ENCODE measurements at regions not wholly inside any gene's neighbourhood (a gene's known extent, or its start where the extent isn't known, plus 50 kb on each side); places are given as distances from the start of the nearest gene placed in this dataset.
A peak's percentile ranks its signal among the peaks of the same experiment; 100 is the strongest.

DNA sequence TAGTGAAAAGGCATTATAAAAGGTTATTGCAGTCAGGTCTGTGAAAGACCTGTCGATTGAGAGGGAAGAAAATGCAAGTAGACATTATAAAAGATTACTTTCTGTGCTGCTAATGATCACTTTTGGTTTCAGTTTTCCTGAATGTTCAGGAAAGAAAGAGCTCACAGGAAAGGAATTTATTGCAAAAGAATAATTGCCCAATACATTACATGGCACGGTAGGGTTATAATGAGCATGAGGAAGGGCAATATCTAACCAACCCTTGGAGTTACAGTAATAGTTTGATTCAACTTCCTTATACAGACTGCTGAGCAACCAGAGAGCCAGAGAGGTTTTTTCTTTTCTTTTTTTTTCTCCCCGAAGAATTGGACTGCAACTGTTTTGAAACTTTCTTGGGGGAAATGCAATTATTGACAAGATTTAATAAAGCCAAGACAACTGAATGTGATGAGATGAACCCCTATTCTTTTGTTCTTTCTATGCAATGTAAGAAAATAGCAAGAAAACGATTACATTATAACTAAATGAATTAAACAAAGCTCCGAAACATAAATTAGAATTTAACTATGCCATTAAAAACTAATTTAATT, 247.0 kb downstream of the C4orf33 start:
- no peak for TF ChIP-seq CTCF (IDR thresholded peaks at IDR 0.05; ENCODE audit: borderline replicate concordance, extremely low read depth, insufficient read depth)
- no peaks in the 10 kb centered on the region for H3K4me1 ChIP-seq (ENCODE audit: control insufficient read depth in 2 of 3, insufficient read depth in 2 of 3, low read depth in 1 of 3, low read length in 3 of 3)
- no peak overlapping the region for H3K27ac ChIP-seq (ENCODE audit: low read depth in 2 of 2, low read length in 2 of 2)
- intact Hi-C loops (cut with DNase I): no loop called here
- H3K9me3 ChIP-seq (ENCODE audit: control insufficient read depth in 2 of 3, insufficient read depth in 1 of 3, low read length in 3 of 3): no peaks in the 10 kb centered on the region
- no peaks in the 10 kb centered on the region for H3K36me3 ChIP-seq (ENCODE audit: control insufficient read depth in 2 of 3, insufficient read depth in 3 of 3, low read length in 3 of 3)
- no peak overlapping the region for H3K9ac ChIP-seq (ENCODE audit: low read length in 3 of 3)
- H3K4me3 ChIP-seq (ENCODE audit: low read length in 3 of 3): no peak overlapping the region
- peak in 1 of 5 donors; percentile 36 for DNase-seq
- FAIRE-seq: no peak
- no peaks in the 10 kb centered on the region for H3K27me3 ChIP-seq (ENCODE audit: control insufficient read depth, insufficient read depth, low read length)

DNA sequence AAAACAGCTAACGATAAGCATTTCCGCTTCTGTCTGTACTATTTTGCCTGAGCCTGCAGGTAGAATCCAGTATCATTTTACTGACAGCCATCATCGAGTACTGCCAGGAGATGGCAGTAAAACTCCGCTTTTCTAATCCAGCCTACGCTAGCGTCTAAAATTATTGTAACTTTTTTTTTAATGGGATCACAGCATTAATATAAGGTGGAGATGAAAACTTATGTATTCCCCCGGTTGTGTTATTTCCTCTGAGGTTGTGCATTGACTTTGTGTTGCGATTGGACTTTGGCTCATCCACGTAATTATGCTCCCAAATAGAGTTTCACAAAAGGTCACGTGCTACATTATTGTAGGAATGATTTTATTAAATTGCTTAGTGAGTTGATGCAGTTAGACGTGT, 248.1 kb downstream of the C4orf33 start:
- peak; percentile 44 for TF ChIP-seq CTCF (IDR thresholded peaks at IDR 0.05; ENCODE audit: borderline replicate concordance, extremely low read depth, insufficient read depth)
- DNase-seq (peak in 3 of 5 donors; percentile 43 to 64 (median 59)), FAIRE-seq (peak; percentile 87)
- no peaks in the 10 kb centered on the region for H3K36me3 ChIP-seq (ENCODE audit: control insufficient read depth in 2 of 3, insufficient read depth in 3 of 3, low read length in 3 of 3)
- intact Hi-C loops (cut with DNase I): no loop called here
- no peaks in the 10 kb centered on the region for H3K4me1 ChIP-seq (ENCODE audit: control insufficient read depth in 2 of 3, insufficient read depth in 2 of 3, low read depth in 1 of 3, low read length in 3 of 3)
- H3K4me3 ChIP-seq (ENCODE audit: low read length in 3 of 3): no peak overlapping the region
- H3K9me3 ChIP-seq (ENCODE audit: control insufficient read depth in 2 of 3, insufficient read depth in 1 of 3, low read length in 3 of 3): no peaks in the 10 kb centered on the region
- H3K27me3 ChIP-seq (ENCODE audit: control insufficient read depth, insufficient read depth, low read length): no peaks in the 10 kb centered on the region
- H3K9ac ChIP-seq (ENCODE audit: low read length in 3 of 3): no peak overlapping the region
- no peak overlapping the region for H3K27ac ChIP-seq (ENCODE audit: low read depth in 2 of 2, low read length in 2 of 2)

GRCh38 chr4:129345609-129346008, 249.7 kb downstream of the C4orf33 start:
- Histone ChIP-seq H3K36me3 (ENCODE audit: control insufficient read depth in 2 of 3, insufficient read depth in 3 of 3, low read length in 3 of 3) (no peaks in the 10 kb centered on the region), H3K4me3 (ENCODE audit: low read length in 3 of 3) (no peak overlapping the region), H3K27ac (ENCODE audit: low read depth in 2 of 2, low read length in 2 of 2) (no peak overlapping the region), H3K9me3 (ENCODE audit: control insufficient read depth in 2 of 3, insufficient read depth in 1 of 3, low read length in 3 of 3) (no peaks in the 10 kb centered on the region), H3K4me1 (ENCODE audit: control insufficient read depth in 2 of 3, insufficient read depth in 2 of 3, low read depth in 1 of 3, low read length in 3 of 3) (no peaks in the 10 kb centered on the region), H3K9ac (ENCODE audit: low read length in 3 of 3) (no peak overlapping the region), H3K27me3 (ENCODE audit: control insufficient read depth, insufficient read depth, low read length) (no peaks in the 10 kb centered on the region)
- FAIRE-seq (no peak), DNase-seq (no peak)
- intact Hi-C loops (cut with DNase I): no loop called here
- no peak for TF ChIP-seq CTCF (IDR thresholded peaks at IDR 0.05; ENCODE audit: borderline replicate concordance, extremely low read depth, insufficient read depth)

DNA sequence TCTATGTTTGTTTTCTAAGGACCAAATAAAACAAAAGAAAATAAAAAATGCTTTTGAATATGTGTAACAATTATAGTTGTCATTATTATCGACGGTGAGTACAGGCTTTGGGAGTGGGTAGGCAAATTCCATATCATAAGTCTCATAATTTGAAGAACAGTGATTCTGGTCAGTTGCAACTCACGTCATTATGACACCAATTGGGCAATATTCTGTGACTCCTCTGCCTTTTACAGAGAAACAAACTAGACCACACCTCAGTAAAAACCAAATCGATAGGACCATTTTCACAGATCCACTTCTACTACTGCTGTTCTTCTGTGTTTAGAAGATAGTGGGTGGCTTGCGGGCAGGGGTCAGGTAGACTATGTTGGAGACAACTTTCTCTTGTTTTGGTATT, 250.1 kb downstream of the C4orf33 start:
- Histone ChIP-seq H3K36me3 (ENCODE audit: control insufficient read depth in 2 of 3, insufficient read depth in 3 of 3, low read length in 3 of 3) (no peaks in the 10 kb centered on the region), H3K9ac (ENCODE audit: low read length in 3 of 3) (no peak overlapping the region), H3K4me1 (ENCODE audit: control insufficient read depth in 2 of 3, insufficient read depth in 2 of 3, low read depth in 1 of 3, low read length in 3 of 3) (no peaks in the 10 kb centered on the region), H3K9me3 (ENCODE audit: control insufficient read depth in 2 of 3, insufficient read depth in 1 of 3, low read length in 3 of 3) (no peaks in the 10 kb centered on the region), H3K4me3 (ENCODE audit: low read length in 3 of 3) (no peak overlapping the region), H3K27ac (ENCODE audit: low read depth in 2 of 2, low read length in 2 of 2) (no peak overlapping the region), H3K27me3 (ENCODE audit: control insufficient read depth, insufficient read depth, low read length) (no peaks in the 10 kb centered on the region)
- TF ChIP-seq CTCF (IDR thresholded peaks at IDR 0.05; ENCODE audit: borderline replicate concordance, extremely low read depth, insufficient read depth): no peak
- FAIRE-seq (no peak), DNase-seq (no peak)
- intact Hi-C loops (cut with DNase I): no loop called here

Data from kidney (tissue), 13 donors.